ENCODE measurements at regions not wholly inside any gene's neighbourhood (a gene's known extent, or its start where the extent isn't known, plus 50 kb on each side); places are given as distances from the start of the nearest gene placed in this dataset.
"Not testable (repeated sequence)": the region's sequence is repeated elsewhere in the genome, so short reads cannot be mapped to it uniquely, and the experiment has no call there.

- Histone ChIP-seq H3K27ac (no peak overlapping the region), H3K4me3 (no peak overlapping the region)
- DNase-seq (ENCODE audit: low spot score), result no peak
- TF ChIP-seq CTCF (IDR thresholded peaks at IDR 0.05), result no peak
These were observed 121.1 kb upstream of the DUSP10 start for GRCh38 chr1:221862971-221863370.

GRCh38 chr1:221858818-221859611 lies 117.1 kb upstream of the DUSP10 start:
- Histone ChIP-seq H3K27ac (no peak overlapping the region), H3K4me3 (no peak overlapping the region)
- no peak for TF ChIP-seq CTCF (IDR thresholded peaks at IDR 0.05)
- DNase-seq (ENCODE audit: low spot score), result no peak

- DNase-seq (ENCODE audit: low spot score); H3K4me3 ChIP-seq; H3K27ac ChIP-seq: not testable (repeated sequence)
These were observed 115.2 kb upstream of the DUSP10 start for GRCh38 chr1:221857094-221857444.

- no peak for TF ChIP-seq CTCF (IDR thresholded peaks at IDR 0.05)
- no peak for DNase-seq (ENCODE audit: low spot score)
- no peak overlapping the region for H3K4me3 ChIP-seq
- no peak overlapping the region for H3K27ac ChIP-seq
These were observed 114.6 kb upstream of the DUSP10 start for GRCh38 chr1:221856228-221857093.

- no peak for DNase-seq (ENCODE audit: low spot score)
These were observed 113.3 kb upstream of the DUSP10 start for GRCh38 chr1:221855156-221855555.

GRCh38 chr1:221851336-221851735 lies 109.4 kb upstream of the DUSP10 start:
- DNase-seq (ENCODE audit: low spot score), result no peak
- TF ChIP-seq CTCF (IDR thresholded peaks at IDR 0.05), result no peak
- H3K27ac ChIP-seq, result no peak overlapping the region
- no peak overlapping the region for H3K4me3 ChIP-seq

More at GRCh38 chr1:221855156-221855555, 113.3 kb upstream of the DUSP10 start:
- no peak overlapping the region for H3K27ac ChIP-seq
- TF ChIP-seq CTCF (IDR thresholded peaks at IDR 0.05), result no peak
- no peak overlapping the region for H3K4me3 ChIP-seq

- Histone ChIP-seq H3K27ac (no peak overlapping the region), H3K4me3 (no peak overlapping the region)
- no peak for DNase-seq (ENCODE audit: low spot score)
- TF ChIP-seq CTCF (IDR thresholded peaks at IDR 0.05), result no peak
These were observed 108.7 kb upstream of the DUSP10 start for GRCh38 chr1:221850470-221851187.

Measured in coronary artery (tissue), 2 donors.